Activated naive CD8-positive, alpha-beta T cell treated with anti-CD3 and anti-CD28 coated beads, Interleukin-2, amount 50 U/mL, for 16 hours (primary cell): ENCODE measurements at regions not wholly inside any gene's neighbourhood (a gene's known extent, or its start where the extent isn't known, plus 50 kb on each side); places are given as distances from the start of the nearest gene placed in this dataset.
A peak's percentile ranks its signal among the peaks of the same experiment; 100 is the strongest.

Experiments
- DNase-seq: peaks from one replicate; pipeline ENCODE4 v3.0.0-alpha.2; 2020; ENCODE audit warnings: low read depth, low spot score

- DNase-seq: no peak
Observed at GRCh38 chr7:28292834-28293526, 112.4 kb upstream of the JAZF1 start.

GRCh38 chr7:28293527-28293835, 112.9 kb upstream of the JAZF1 start:
- no peak for DNase-seq

GRCh38 chr7:28296571-28297483, 115.5 kb upstream of the CREB5 start:
- peak; percentile 13 for DNase-seq

- no peak for DNase-seq
Observed at GRCh38 chr7:28297801-28298459, 114.4 kb upstream of the CREB5 start.

- no peak for DNase-seq
Observed at GRCh38 chr7:28298870-28299518, 113.3 kb upstream of the CREB5 start.

- DNase-seq: no peak
Observed at GRCh38 chr7:28299556-28299955, 112.8 kb upstream of the CREB5 start.

GRCh38 chr7:28300488-28300887, 111.8 kb upstream of the CREB5 start:
- no peak for DNase-seq

- DNase-seq: no peak
Observed at GRCh38 chr7:28301148-28301641, 111.1 kb upstream of the CREB5 start.

GRCh38 chr7:28304290-28304689, 108.0 kb upstream of the CREB5 start:
- no peak for DNase-seq

GRCh38 chr7:28309704-28310459, 102.4 kb upstream of the CREB5 start:
- DNase-seq: no peak

GRCh38 chr7:28310460-28310848, 101.9 kb upstream of the CREB5 start:
- DNase-seq: no peak

- no peak for DNase-seq
Observed at GRCh38 chr7:28311670-28312069, 100.6 kb upstream of the CREB5 start.

GRCh38 chr7:28312948-28313347, 99.4 kb upstream of the CREB5 start:
- DNase-seq: no peak

GRCh38 chr7:28314841-28315240, 97.5 kb upstream of the CREB5 start:
- DNase-seq: no peak

- DNase-seq: no peak
Observed at GRCh38 chr7:28315565-28316410, 96.5 kb upstream of the CREB5 start.

GRCh38 chr7:28316489-28316888, 95.8 kb upstream of the CREB5 start:
- DNase-seq: no peak

- DNase-seq: no peak
Observed at GRCh38 chr7:28318101-28318762, 94.1 kb upstream of the CREB5 start.

GRCh38 chr7:28323833-28324232, 88.5 kb upstream of the CREB5 start:
- DNase-seq: no peak

- DNase-seq: no peak
Observed at GRCh38 chr7:28328146-28328545, 84.2 kb upstream of the CREB5 start.
